ENCODE measurements at regions not wholly inside any gene's neighbourhood (a gene's known extent, or its start where the extent isn't known, plus 50 kb on each side); places are given as distances from the start of the nearest gene placed in this dataset.

DNA sequence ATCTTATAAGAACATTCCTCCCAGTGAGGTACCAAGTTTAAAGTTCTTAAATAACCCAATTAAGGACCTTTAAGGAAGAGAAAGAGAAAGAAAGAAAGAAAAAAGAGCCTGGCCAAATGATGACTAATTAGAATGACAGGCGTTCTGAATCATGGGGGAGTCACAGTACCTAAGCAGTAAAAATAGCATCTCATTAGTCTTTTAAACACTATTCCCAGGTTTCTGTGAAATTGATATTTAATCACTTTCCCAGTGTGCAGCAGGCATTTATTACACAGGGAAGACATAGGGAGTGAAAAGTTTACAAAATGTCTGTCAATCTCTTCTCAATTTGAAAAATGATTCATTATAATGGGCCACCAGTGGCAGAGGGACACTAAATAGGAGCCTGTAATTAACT is 251.4 kb upstream of the MANEA start:
- TF ChIP-seq POLR2A (IDR thresholded peaks at IDR 0.05) = no peak
- TF ChIP-seq, protein P1, sequence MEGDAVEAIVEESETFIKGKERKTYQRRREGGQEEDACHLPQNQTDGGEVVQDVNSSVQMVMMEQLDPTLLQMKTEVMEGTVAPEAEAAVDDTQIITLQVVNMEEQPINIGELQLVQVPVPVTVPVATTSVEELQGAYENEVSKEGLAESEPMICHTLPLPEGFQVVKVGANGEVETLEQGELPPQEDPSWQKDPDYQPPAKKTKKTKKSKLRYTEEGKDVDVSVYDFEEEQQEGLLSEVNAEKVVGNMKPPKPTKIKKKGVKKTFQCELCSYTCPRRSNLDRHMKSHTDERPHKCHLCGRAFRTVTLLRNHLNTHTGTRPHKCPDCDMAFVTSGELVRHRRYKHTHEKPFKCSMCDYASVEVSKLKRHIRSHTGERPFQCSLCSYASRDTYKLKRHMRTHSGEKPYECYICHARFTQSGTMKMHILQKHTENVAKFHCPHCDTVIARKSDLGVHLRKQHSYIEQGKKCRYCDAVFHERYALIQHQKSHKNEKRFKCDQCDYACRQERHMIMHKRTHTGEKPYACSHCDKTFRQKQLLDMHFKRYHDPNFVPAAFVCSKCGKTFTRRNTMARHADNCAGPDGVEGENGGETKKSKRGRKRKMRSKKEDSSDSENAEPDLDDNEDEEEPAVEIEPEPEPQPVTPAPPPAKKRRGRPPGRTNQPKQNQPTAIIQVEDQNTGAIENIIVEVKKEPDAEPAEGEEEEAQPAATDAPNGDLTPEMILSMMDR (IDR thresholded peaks at IDR 0.05) = no peak

Data from testis (tissue), 2 donors.